ENCODE measurements at regions not wholly inside any gene's neighbourhood (a gene's known extent, or its start where the extent isn't known, plus 50 kb on each side); places are given as distances from the start of the nearest gene placed in this dataset.
"Not testable (repeated sequence)": the region's sequence is repeated elsewhere in the genome, so short reads cannot be mapped to it uniquely, and the experiment has no call there.

- DNase-seq (ENCODE audit: low read depth, low spot score) = no peak
Measured at GRCh38 chr1:67528141-67528540, 97.9 kb upstream of the SERBP1 start.

GRCh38 chr1:67530071-67530470 is 99.9 kb upstream of the SERBP1 start:
- no peak for DNase-seq (ENCODE audit: low read depth, low spot score)

- peak; percentile 70 for DNase-seq (ENCODE audit: low read depth, low spot score)
Measured at GRCh38 chr1:67532452-67533216, 102.4 kb upstream of the SERBP1 start.

GRCh38 chr1:67534627-67535065 is 104.4 kb upstream of the SERBP1 start:
- DNase-seq (ENCODE audit: low read depth, low spot score) = peak; percentile 53

GRCh38 chr1:67535474-67535873 is 105.3 kb upstream of the SERBP1 start:
- DNase-seq (ENCODE audit: low read depth, low spot score) = peak; percentile 54

GRCh38 chr1:67536957-67537666 is 106.9 kb upstream of the SERBP1 start:
- no peak for DNase-seq (ENCODE audit: low read depth, low spot score)

- no peak for DNase-seq (ENCODE audit: low read depth, low spot score)
Measured at GRCh38 chr1:67537667-67538018, 107.4 kb upstream of the SERBP1 start.

GRCh38 chr1:67540025-67540732 is 110.0 kb upstream of the SERBP1 start:
- DNase-seq (ENCODE audit: low read depth, low spot score) = no peak

- DNase-seq (ENCODE audit: low read depth, low spot score) = no peak
Measured at GRCh38 chr1:67540733-67541125, 110.5 kb upstream of the SERBP1 start.

- no peak for DNase-seq (ENCODE audit: low read depth, low spot score)
Measured at GRCh38 chr1:67542747-67543146, 112.5 kb upstream of the SERBP1 start.

GRCh38 chr1:67544921-67545320 is 114.7 kb upstream of the SERBP1 start:
- DNase-seq (ENCODE audit: low read depth, low spot score) = no peak

- DNase-seq (ENCODE audit: low read depth, low spot score) = no peak
Measured at GRCh38 chr1:67545364-67545763, 115.2 kb upstream of the SERBP1 start.

- DNase-seq (ENCODE audit: low read depth, low spot score) = no peak
Measured at GRCh38 chr1:67551375-67551774, 121.2 kb upstream of the SERBP1 start.

GRCh38 chr1:67552336-67552759 is 122.1 kb upstream of the SERBP1 start:
- no peak for DNase-seq (ENCODE audit: low read depth, low spot score)

GRCh38 chr1:67554204-67554603 is 124.0 kb upstream of the SERBP1 start:
- not testable (repeated sequence) for DNase-seq (ENCODE audit: low read depth, low spot score)

GRCh38 chr1:67555461-67556296 is 125.5 kb upstream of the SERBP1 start:
- DNase-seq (ENCODE audit: low read depth, low spot score) = no peak

GRCh38 chr1:67556297-67556900 is 126.2 kb upstream of the SERBP1 start:
- no peak for DNase-seq (ENCODE audit: low read depth, low spot score)

GRCh38 chr1:67557696-67558448 is 127.1 kb upstream of the GADD45A start:
- no peak for DNase-seq (ENCODE audit: low read depth, low spot score)

- no peak for DNase-seq (ENCODE audit: low read depth, low spot score)
Measured at GRCh38 chr1:67558449-67559193, 126.4 kb upstream of the GADD45A start.

- DNase-seq (ENCODE audit: low read depth, low spot score) = no peak
Measured at GRCh38 chr1:67559222-67559700, 125.7 kb upstream of the GADD45A start.
